ENCODE measurements at regions not wholly inside any gene's neighbourhood (a gene's known extent, or its start where the extent isn't known, plus 50 kb on each side); places are given as distances from the start of the nearest gene placed in this dataset.
A peak's percentile ranks its signal among the peaks of the same experiment; 100 is the strongest.
"Not testable (repeated sequence)": the region's sequence is repeated elsewhere in the genome, so short reads cannot be mapped to it uniquely, and the experiment has no call there.

- no peak for DNase-seq (ENCODE audit: low read depth, low spot score)
- no peaks in the 10 kb centered on the region for H3K27me3 Mint-ChIP-seq (ENCODE audit: low read depth)
- H3K36me3 Mint-ChIP-seq (ENCODE audit: low read depth): no peaks in the 10 kb centered on the region
- H3K4me3 Mint-ChIP-seq: no peak overlapping the region
- TF ChIP-seq, protein P1, sequence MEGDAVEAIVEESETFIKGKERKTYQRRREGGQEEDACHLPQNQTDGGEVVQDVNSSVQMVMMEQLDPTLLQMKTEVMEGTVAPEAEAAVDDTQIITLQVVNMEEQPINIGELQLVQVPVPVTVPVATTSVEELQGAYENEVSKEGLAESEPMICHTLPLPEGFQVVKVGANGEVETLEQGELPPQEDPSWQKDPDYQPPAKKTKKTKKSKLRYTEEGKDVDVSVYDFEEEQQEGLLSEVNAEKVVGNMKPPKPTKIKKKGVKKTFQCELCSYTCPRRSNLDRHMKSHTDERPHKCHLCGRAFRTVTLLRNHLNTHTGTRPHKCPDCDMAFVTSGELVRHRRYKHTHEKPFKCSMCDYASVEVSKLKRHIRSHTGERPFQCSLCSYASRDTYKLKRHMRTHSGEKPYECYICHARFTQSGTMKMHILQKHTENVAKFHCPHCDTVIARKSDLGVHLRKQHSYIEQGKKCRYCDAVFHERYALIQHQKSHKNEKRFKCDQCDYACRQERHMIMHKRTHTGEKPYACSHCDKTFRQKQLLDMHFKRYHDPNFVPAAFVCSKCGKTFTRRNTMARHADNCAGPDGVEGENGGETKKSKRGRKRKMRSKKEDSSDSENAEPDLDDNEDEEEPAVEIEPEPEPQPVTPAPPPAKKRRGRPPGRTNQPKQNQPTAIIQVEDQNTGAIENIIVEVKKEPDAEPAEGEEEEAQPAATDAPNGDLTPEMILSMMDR (conservative IDR thresholded peaks at IDR 0.05): no peak
- peaks cover 4% of the 10 kb centered on the region for H3K9me3 Mint-ChIP-seq
- H3K27ac Mint-ChIP-seq (ENCODE audit: unreplicated experiment): peak overlapping the region; percentile 14
- peaks cover 12% of the 10 kb centered on the region for H3K4me1 Mint-ChIP-seq
Observed at GRCh38 chr20:12750221-12750620, 258.6 kb upstream of the SPTLC3 start.

DNA sequence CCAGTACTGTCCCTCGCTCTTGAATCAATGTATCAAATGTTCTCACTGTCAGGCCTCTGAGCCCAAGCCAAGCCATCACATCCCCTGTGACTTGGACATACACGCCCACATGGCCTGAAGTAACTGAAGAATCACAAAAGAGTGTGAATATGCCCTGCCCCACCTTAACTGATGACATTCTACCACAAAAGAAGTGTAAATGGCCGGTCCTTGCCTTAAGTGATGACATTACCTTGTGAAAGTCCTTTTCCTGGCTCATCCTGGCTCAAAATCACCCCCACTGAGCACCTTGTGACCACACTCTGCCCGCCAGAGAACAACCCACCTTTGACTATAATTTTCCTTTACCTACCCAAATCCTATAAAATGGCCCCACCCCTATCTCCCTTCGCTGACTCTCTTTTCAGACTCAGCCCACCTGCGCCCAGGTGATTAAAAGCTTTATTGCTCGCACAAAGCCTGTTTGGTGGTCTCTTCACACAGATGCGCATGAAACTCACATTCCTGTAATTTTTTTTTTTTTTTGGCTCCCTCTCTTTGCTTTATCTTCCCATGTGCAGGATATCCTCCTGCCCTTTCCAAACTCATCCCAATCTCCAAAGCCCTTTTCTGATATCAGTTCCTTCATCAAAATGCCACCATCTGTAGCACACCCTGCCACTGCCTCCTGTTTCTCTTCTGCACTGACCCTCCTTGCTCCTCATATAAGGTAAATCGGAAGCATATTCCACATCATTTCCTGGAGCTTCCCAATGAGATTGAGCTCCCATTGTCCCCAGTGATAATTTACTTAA lies 255.7 kb upstream of the SPTLC3 start:
- not testable (repeated sequence) for H3K9me3 Mint-ChIP-seq; H3K36me3 Mint-ChIP-seq (ENCODE audit: low read depth); DNase-seq (ENCODE audit: low read depth, low spot score); H3K27ac Mint-ChIP-seq (ENCODE audit: unreplicated experiment); H3K27me3 Mint-ChIP-seq (ENCODE audit: low read depth); H3K4me3 Mint-ChIP-seq
- H3K4me1 Mint-ChIP-seq: peaks cover 12% of the 10 kb centered on the region

GRCh38 chr20:12753742-12754141 lies 255.0 kb upstream of the SPTLC3 start:
- H3K4me1 Mint-ChIP-seq: peaks cover 12% of the 10 kb centered on the region
- not testable (repeated sequence) for H3K9me3 Mint-ChIP-seq; H3K27me3 Mint-ChIP-seq (ENCODE audit: low read depth); H3K36me3 Mint-ChIP-seq (ENCODE audit: low read depth); H3K27ac Mint-ChIP-seq (ENCODE audit: unreplicated experiment); DNase-seq (ENCODE audit: low read depth, low spot score); H3K4me3 Mint-ChIP-seq

DNA sequence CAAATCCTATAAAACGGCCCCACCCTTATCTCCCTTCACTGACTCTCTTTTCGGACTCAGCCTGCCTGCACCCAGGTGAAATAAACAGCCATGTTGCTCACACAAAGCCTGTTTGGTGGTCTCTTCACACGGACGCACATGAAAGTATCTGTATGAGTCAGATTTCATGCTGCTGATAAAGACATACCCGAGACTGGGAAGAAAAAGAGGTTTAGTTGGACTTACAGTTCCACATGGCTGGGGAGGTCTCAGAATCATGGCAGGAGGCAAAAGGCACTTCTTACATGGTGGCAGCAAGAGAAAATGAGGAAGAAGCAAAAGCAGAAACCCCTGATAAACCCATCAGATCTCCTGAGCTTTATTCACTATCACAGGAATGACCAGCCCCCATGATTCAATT lies 249.3 kb upstream of the SPTLC3 start:
- H3K4me1 Mint-ChIP-seq; H3K4me3 Mint-ChIP-seq; DNase-seq (ENCODE audit: low read depth, low spot score); H3K36me3 Mint-ChIP-seq (ENCODE audit: low read depth); H3K27me3 Mint-ChIP-seq (ENCODE audit: low read depth); H3K9me3 Mint-ChIP-seq: not testable (repeated sequence)
- peak overlapping the region; percentile 63 for H3K27ac Mint-ChIP-seq (ENCODE audit: unreplicated experiment)

- TF ChIP-seq, protein P1 (conservative IDR thresholded peaks at IDR 0.05): no peak
- H3K27me3 Mint-ChIP-seq (ENCODE audit: low read depth): no peaks in the 10 kb centered on the region
- H3K4me3 Mint-ChIP-seq: no peak overlapping the region
- H3K27ac Mint-ChIP-seq (ENCODE audit: unreplicated experiment): no peak overlapping the region
- DNase-seq (ENCODE audit: low read depth, low spot score): no peak
- no peaks in the 10 kb centered on the region for H3K4me1 Mint-ChIP-seq
- no peaks in the 10 kb centered on the region for H3K36me3 Mint-ChIP-seq (ENCODE audit: low read depth)
- H3K9me3 Mint-ChIP-seq: peaks cover 2% of the 10 kb centered on the region
Observed at GRCh38 chr20:12762725-12763124, 246.0 kb upstream of the SPTLC3 start.

DNA sequence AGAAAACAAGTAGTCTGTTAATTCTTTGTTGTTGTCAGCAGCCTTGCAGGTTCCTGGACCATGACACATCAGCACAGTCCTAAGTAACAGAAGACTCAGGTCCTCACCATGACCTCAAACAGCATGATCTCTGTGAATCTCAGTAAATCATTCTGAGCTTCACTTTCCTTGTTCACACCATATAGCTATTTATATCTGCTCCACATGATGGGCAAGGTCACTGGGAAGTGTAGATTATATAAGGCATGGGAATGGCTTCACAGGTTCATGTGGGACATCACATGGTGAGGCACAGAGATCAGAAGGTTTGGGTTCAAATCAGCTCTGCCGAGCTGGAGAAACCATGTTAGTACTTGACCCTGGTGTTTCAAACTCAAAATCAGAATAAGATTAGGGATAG lies 245.4 kb upstream of the SPTLC3 start:
- Mint-ChIP-seq H3K4me1 (no peaks in the 10 kb centered on the region), H3K4me3 (no peak overlapping the region), H3K36me3 (ENCODE audit: low read depth) (no peaks in the 10 kb centered on the region), H3K27ac (ENCODE audit: unreplicated experiment) (no peak overlapping the region), H3K27me3 (ENCODE audit: low read depth) (no peaks in the 10 kb centered on the region), H3K9me3 (peaks cover 2% of the 10 kb centered on the region)
- TF ChIP-seq, protein P1 (conservative IDR thresholded peaks at IDR 0.05): no peak
- DNase-seq (ENCODE audit: low read depth, low spot score): no peak

- Mint-ChIP-seq H3K27ac (ENCODE audit: unreplicated experiment) (no peak overlapping the region), H3K36me3 (ENCODE audit: low read depth) (no peaks in the 10 kb centered on the region), H3K27me3 (ENCODE audit: low read depth) (no peaks in the 10 kb centered on the region), H3K4me1 (no peaks in the 10 kb centered on the region), H3K4me3 (no peak overlapping the region), H3K9me3 (peaks cover 2% of the 10 kb centered on the region)
- TF ChIP-seq, protein P1 (conservative IDR thresholded peaks at IDR 0.05): no peak
- DNase-seq (ENCODE audit: low read depth, low spot score): no peak
Observed at GRCh38 chr20:12764053-12764452, 244.7 kb upstream of the SPTLC3 start.

All from neural crest cell (in vitro differentiated cells).